ENCODE measurements at regions not wholly inside any gene's neighbourhood (a gene's known extent, or its start where the extent isn't known, plus 50 kb on each side); places are given as distances from the start of the nearest gene placed in this dataset.

DNA sequence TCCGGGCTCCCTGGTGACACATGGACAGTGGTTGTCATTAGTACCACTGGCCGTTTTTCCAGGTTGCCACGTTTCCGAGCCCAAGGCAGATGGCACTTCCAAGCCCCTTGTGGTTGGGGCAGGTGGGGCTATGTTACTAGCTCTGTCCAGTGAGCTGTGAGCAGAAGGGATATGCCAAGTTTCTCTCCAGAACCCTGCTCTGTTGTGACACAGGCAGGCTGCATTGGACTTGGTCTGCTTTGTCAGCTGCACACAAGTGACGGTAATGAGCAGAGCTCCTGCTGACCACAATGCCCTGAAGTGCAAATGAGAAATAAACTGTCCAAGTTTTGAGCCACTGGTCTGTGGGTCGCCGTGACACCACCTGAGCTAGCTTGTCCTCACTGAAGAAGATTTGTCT lies 118.8 kb downstream of the GYPC start:
- no peak for DNase-seq

DNA sequence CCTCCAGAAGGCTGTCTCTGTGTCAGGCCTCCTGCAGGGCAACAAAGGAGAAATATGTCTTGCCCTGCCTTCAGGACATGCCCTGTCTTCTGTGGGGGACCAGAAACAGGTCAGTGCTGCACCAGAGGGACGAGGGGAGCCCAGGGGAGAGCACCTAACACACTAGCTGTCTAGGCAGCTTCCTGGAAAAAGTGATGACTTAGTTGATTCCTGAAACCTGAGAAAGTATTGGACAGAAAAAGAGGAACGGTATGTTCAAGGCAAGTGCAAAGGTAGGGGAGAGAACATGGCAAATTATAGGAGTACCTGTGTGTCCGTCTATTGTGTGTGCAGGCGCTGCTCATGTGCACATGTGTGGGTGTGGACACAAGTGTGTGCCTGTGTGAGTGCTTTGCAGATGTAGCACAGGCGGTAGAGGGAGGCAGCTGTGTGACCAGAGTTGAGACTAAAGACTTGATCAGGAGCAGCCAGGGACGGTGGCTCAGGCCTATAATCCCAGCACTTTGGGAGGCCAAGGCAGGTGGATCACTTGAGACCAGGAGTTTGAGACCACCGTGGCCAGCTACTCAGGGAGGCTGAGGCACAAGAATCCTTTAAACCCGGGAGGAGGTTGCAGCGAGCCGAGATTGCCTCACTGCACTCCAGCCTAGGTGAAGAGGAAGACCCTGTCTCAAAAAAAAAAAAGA lies 119.5 kb downstream of the GYPC start:
- no peak for DNase-seq

DNA sequence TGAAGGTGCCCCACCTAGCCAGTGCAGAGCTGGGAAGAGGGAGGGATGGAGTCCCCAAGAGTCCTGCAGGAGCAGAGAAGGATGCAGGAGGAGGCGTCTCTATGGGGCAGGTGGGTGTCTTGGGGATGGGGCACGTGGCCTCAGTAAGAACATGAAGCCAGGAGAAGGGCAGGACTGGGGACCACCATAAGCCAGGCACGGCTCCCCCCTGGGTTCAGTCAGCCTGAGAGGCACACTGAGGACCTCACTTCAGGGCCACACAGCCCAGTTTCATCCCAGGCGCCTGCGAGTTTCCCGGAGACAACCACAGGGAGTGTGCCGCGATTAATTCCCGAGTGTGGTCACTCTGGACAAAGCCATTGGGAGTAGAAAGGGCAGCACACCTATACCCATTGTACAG lies 120.3 kb downstream of the GYPC start:
- no peak for DNase-seq

DNA sequence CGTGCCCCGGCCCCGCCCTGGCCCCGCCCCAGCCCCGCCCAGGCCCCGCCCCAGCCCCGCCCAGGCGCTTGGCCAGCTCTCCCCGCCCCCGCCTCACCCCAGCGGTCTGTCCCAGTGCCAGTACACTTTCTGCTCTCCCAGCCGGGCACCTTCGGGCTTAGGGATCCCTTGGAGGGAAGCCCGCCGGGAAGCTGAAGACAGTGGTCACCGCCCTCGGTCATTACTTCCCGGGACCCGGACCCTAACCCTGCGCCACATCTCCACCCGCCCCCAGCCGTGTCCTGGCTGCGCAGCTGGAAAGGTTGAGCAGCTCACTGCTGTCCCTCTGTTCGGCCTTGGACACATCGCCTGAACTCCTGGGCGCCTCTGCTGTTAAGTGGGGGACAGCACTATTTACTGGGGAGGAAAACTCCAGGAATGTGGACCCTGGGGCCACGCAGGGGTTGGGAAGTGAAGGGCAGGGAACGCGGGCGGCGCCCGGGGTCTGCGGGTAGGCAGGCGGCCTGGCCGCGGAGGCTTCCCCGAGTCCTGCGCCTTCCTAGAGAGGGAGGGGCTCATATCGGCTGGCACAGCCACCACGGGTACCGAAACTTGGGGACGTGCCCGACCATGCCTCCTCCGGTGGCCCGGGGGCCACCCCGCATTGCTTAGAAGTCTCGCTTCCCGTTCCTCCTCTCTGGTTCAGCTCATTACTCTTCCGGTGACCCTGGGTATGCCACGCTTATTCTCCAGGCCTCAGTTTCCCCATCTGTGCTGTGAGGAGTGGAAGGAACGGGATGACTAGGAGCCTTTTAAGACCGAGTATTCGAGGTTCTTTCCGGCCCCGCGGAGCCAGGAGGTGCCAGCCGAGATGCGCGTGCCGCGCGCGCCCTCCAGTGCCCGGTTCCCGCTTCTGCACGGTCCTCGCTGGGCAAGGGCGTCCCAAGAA lies 121.0 kb downstream of the GYPC start:
- DNase-seq, result peak; percentile 49

DNA sequence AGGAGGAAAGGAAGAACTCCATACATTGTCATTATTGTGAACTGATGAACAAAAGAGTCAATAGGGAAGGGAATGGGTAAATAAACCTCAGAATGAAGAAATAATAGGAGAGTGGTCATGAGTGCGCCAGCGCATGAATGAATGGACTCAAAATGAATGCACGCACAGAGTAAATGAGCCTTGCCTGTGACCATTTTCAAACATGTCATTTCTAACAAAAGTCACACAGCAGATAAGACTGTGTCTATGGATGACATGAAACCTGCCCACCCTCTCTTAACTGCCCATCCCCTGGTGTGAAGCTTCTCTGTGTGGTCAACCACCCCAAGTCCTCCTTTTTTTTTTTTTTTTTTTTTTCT lies 121.1 kb upstream of the TEX51 start:
- DNase-seq, result no peak

DNA sequence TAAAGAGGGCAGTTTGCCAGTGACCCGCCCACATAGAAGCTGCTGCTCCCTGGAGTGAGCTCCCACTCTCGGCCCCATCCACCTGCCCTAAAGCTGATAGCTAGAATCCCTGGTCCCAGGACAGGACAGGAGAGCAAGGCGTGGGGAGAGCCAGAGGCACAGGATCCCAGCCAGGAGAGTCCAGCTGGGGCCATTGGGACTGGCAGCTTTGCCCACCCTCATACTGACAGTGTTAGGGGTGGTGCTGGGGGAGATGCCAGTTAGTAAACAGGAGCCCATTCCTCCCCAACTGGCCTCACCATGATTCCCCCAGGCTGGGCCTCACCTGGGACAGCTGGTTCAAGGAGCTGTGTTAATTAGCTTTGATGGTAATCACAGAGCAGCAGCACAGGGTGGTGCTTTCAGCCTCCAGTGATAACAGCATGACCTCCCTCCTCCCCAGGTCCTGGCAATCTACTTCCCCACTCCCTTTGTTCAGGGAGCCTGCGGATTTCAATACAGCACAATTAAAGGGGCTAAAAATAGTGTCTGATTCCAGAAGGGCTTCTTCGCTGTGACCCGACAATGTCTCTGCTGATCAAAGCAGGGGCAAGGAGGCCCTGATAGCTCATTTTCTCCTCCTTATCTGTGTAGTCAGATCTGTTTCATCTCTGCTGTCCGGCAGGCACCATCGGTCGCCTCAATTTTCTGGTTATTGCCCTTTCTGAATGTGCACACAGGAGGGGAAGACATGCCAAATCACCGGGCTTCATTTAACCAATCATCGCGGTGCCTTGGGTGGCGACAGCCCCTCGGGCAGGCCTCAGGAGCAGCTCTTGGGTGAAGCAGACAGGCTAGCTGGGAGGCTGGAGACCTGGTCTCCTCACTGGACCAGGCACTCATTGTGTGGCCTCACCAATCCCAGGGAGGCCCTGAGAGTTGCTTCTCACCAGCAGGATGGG lies 119.9 kb upstream of the TEX51 start:
- no peak for DNase-seq

DNA sequence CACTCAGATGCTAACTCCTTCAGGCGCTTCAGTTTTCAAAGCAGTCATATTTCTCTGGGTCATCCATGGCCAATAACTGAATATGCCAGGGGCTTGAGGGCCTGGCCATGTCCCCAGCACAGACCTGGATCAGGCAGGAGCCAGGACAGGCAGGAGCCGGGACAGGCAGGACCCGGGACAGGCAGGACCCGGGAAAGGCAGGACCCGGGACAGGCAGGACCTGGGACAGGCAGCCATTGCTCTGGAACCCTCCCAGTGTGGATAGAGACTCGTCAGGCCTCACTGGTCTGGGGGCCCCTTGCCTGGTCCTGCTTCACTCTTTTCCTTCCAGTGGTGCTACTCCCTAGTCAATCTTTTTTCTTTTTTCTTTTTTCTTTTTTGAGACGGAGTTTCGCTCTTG lies 117.5 kb upstream of the TEX51 start:
- no peak for DNase-seq

DNA sequence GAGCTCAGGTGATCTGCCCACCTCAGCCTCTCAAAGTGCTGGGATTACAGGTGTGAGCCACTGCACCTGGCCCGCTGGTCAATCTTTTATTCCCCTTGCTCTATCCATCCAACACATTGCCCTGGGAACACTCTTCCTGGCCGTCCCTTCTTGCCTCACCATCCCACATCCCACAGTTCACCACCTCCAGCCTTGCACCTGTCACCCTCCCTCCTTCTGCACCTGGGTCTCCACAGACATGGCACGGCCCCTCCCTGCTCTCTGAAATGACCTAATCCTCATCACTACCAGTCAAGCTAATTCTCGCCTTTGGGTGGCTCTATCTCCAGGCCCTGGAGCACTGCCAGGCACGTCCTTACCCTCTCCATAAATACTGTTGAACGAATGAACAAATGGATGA lies 116.9 kb upstream of the TEX51 start:
- DNase-seq, result peak; percentile 19

DNA sequence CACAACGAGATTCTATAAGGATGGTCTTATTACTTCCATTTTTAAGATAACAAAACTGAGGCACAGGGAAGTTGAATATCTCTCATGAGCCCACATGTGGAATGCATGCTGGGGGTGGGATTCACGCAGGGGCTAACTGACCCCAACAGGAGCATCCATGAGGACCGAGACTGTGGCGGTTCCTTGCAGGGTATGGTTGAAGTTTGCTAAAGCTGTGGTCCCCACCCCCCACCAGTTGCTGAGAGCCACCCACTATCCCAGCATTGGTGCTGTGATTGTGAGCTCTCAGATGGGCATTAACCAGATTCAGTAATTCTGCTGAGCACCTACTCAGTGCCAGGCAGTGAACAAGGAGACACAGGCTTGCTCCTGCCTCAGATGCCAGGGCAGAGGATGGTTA lies 116.0 kb upstream of the TEX51 start:
- DNase-seq, result no peak

DNA sequence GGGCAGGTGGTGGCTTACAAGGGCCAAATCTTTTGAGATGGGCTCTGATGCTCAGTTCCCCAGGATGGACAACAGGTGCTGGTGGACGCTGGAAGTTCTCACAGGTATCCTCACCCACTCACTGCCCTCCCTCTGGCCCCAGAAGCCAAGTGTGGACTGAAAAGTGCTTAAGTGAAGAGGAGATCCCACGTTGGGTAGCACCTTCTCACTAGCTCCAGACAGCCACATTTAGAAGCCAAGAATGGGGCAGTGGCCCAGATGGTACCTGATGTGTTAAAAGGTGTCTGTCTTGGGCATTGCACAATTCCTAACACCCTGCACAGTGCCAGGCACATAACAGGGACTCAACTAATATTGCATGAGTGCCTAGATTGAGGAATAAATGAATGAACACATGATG lies 115.3 kb upstream of the TEX51 start:
- no peak for DNase-seq

DNA sequence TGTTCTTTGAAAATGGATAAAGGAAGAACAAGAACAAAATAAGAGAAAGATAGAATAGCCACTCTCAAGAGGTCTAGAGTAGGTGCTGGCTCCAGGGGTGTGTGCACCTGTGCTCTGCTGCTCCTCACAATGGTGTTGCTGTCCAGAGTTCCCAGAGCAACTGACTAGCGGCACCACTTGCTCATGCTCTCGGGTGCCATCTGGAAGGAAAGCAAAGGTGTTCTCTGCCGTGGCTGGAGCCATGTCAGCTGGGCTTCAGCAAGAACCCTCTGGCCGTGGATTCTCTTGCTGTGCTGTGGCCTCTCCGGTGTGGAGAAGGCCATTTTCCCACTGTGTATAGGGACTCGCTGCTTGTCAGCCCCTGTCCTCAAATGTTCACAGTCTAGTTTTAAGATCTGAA lies 114.6 kb upstream of the TEX51 start:
- no peak for DNase-seq

DNA sequence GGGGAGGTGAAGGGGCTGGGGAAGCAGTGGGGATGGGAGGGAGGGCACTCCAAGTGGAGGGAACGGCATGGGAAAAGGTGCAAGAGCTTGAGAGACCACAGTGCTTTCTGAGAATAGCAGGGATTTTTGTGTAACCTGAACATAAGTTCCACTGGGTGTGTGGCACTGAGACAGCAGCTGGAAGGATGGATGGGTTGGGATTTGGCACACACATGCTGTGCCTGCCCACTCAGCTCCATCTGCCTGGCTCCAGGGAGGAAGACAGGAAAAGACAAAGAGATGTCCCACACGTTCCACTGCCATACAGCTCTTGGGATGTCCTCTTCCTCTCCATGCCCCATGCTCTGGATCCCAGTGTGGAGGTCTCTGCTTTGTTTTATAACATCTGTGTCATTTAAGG lies 114.1 kb upstream of the TEX51 start:
- no peak for DNase-seq

DNA sequence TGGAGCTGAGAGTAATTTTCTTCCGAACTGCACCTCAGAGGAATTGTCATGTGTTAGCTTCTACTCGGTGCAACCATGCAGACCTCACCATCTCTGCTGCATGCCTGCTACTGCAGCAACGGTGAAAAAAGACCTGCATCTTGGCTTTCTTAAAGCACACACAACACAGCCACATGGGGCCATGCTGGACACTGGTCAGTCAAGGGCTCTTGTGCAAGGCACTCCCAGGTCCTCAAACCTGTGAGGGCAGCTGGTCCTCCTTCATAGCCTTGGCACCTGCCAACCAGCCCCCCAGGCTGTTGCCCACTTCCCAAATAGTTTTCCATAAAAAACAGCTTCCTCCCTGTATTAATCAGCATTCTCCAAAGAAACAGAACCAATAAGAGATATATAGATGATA lies 113.5 kb upstream of the TEX51 start:
- no peak for DNase-seq

DNA sequence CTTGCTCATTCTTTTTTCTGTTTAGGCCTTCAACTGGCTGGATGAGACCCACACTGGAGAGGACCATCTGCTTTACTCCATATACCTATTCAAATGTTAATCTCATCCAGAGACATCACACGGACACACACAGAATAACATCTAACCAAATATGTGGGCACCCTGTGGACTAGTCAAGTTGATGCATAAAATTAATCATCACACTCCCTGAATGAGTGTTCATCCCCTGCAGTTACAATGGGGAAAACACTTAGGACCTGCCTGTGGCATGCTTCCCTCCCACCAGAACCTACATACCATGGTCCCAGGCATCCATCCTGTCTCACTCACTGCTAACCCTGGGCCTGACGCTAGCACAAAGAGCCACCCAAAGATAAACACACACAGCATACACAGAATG lies 112.8 kb upstream of the TEX51 start:
- no peak for DNase-seq

DNA sequence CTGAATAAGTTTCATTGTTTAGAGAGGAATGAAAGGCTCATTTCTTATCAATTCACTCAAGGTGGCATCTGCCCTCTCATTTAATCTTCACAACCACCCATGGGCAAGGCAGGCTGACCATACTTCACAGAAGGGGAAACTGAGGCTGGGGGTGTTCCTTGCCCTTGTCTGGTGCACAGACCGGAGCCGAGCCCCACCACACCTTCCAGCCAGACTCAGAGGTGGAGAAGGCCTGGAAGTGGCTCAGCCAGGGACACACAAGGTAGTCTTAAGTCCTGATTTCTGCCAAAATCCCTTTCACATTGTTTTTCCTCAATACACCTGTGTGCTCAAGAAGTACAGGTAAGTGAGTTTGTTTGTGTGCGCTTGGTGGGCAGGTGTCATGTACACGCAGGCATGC lies 111.9 kb upstream of the TEX51 start:
- DNase-seq, result no peak

DNA sequence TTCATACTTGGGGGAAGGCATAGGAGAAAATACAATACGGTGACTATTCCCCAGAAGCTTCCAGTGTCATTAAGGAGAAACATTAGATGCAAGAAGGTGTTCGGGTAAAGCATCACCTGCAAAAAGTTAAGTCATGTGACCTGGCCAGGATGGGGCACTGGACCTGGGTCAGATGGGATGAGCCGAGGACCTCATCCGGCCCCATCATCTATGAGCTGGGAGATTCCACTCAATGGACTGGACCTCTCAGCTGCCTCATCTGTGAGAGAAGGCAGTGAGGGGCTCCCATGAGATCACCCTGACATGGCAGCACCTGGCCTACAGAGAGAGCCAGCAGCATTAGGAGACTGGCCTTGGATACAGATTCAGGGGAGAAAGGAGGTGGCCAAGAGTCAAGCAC lies 111.4 kb upstream of the TEX51 start:
- no peak for DNase-seq

DNA sequence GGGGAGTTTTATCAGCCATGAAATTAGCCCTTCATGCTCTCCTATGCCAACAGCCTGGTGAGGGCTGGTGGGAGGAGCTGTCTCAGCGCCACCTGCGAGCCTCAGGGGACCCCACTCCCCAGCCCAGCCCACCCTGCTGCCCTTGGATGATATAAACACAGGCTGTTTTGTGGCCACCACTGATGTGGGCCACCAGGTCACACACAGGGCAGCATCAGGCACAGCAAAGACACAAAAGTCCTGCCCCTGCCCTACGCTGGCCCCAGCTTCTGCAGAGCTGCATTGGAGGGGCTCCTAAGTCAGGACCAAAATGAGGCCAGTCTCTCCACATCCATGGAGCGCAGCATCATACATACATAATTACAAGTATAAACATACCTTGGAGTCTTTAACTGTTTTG lies 110.6 kb upstream of the TEX51 start:
- no peak for DNase-seq

DNA sequence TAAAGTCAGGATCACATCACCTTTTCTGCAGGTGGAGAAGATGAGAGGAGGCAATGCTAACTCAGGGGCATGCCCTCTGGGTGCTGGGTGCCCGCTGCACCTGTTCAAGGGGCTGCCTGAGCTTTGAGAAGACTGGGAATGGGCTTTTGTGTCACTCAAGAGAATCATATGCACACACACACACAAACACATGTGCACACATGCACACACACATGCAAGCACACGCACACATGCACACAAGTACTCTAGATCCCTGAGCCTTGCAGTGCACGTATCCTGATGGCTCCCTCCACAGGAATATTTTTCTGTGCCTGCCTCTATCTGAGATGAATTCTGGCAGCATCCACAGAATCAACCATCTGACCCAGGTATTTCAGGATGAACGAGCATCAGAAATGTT lies 110.0 kb upstream of the TEX51 start:
- no peak for DNase-seq

DNA sequence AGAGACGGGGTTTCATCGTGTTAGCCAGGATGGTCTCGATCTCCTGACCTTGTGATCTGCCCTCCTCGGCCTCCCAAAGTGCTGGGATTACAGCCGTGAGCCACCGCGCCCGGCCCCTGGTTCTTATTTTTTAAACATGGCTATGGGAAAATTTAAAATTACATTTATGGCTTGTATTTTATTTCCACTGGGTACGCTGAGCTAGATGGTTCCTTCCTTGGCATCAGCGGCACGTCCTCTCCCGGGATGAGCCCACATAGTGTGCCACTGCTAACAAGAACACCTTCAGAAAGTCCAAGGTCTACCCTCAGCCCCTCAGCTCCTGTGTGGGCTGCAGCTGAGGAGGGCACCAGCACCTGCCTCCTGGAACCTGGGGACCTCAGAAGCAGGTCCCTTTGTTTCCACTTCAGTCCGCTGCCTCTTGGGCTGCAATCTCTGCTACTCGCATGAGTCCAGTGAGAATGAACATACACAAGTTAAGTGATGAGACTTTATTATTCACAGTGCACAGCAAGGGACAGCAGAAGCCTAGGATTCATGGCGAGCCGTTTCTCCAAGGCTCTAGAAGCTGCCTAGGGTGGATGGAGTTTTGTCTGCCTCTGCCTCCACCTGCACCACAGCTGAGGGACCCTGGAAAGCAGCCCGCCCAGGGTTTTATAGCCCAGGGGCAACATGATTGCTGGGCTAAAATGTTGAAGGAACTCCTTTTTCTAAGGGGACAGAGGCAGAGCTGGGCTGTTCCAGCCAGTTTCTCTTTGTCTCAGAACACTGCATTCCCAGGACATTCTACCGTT lies 107.5 kb upstream of the TEX51 start:
- DNase-seq, result no peak

DNA sequence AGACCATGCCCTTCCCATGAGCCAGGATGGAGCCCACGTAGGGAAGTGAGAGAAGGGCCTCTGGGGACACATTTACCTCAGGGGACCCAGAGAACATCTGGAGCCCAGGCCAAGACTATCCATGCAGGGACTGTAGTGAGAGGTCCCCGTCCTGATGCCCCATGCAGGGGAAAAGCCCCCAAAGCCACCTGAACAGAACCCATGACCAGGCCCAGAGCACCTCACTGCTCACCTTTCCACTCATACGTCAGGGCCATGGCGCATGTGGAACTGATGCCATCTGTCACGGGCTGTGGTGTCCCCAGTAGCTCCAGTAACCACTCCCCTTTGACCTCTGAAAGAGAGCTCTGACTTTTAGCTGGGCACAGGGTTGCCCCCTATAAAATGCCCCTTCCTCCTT lies 106.5 kb upstream of the TEX51 start:
- DNase-seq, result no peak

DNA sequence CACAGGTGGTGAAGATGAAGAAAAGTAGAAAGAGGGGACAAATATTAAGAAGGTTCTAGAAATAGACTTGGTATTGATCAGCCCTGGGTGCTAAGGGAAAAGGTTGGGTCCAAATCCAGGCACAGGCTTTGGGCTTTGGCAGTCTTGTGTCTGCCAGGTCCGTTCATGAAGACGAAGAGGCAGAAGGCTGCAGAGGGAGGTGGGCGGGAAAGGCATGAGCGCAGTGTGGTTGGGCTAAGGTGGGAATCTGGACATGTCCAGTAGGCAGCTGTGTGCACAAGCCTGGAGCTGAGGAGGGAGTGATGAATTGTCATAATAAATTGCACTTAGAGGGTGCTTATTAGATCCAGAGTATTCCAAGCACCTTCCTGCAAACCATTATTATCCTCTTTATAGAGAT lies 105.7 kb upstream of the TEX51 start:
- DNase-seq, result no peak

DNA sequence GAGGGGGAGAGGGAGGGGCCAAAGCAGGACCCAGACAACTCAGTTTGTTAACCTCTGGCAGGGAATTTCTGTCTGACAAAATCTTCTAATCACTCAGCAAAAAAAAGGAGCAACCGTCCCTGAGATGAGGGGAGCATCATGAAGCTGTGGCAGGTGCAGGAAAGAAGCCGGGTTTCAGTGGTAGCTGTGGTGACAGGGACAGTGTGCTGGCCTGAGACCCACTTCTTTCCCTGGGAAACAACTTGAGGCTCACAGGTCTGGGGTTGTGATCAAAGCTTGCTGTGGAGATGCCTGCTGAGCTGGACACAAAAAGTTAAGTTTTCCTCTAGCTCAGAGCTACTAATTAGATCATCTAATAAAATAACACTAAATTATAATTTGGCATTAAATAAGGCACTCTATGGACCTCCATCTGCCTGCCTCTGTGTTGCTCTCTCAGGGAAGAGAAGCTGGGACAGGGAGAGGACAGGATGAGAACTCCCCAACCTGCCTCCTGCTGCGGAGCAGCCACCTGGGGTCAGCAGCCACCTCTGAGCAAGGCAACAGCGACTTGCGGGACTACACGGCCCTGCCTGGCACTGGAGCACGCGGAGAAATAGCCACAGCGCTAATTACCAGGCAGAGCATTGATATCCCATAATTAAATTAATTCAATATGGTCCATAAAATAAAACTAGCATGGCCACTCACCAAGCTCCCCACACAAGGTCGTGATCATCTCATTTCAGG lies 104.6 kb upstream of the TEX51 start:
- DNase-seq, result no peak
